Endothelial cell of umbilical vein (primary cell): ENCODE measurements at regions not wholly inside any gene's neighbourhood (a gene's known extent, or its start where the extent isn't known, plus 50 kb on each side); places are given as distances from the start of the nearest gene placed in this dataset.

Source experiments
- EZH2 ChIP-seq: IDR thresholded peaks from 2 replicates; pipeline ENCODE4 v1.6.1; 2012; ENCODE audit warnings: borderline replicate concordance, low read depth, mild to moderate bottlenecking, moderate library complexity, low read length, inconsistent platforms; ENCODE audit not compliant: severe bottlenecking
- POLR2A ChIP-seq: IDR thresholded peaks from 2 replicates; pipeline ENCODE4 v1.6.1; 2012; ENCODE audit warnings: low read depth, mild to moderate bottlenecking, control low read depth, low read length
- TF ChIP-seq, protein P1 (sequence below), 2 donors: IDR thresholded peaks; 1 replicate in 1 of 2; 2 replicates in 1 of 2; pipeline ENCODE4 v1.5.1; 2011; ENCODE audit warnings: low read length in 2 of 2, mild to moderate bottlenecking in 2 of 2, moderate library complexity in 2 of 2, control low read depth in 1 of 2, inconsistent platforms in 1 of 2, low read depth in 1 of 2; ENCODE audit not compliant: insufficient read depth in 1 of 2; ENCODE audit errors: extremely low read depth in 1 of 2
- TF ChIP-seq, protein P2 (sequence below): IDR thresholded peaks from 2 replicates; pipeline ENCODE4 v1.6.1; 2011; ENCODE audit not compliant: insufficient read depth, insufficient read length

DNA sequence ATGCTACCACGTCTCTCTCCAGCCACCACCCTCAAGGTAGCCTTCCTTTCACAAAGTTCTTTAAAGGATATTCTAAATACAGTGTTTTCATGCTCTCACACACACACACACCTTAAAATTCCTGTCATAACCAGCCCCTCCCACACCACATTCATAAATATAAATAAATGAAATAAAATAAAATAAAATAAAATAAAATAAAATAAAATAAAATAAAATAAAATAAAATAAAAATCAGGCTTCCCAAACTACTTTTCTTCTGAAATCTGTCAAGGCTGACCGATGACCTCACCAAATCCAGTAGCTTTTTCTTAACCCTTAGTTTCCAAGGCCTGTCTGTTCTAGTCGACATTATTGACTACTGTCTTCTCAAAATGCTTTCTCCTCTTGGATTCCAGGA, 378.4 kb downstream of the SEC23A start:
- TF ChIP-seq POLR2A (no peak), EZH2 (no peak)
- TF ChIP-seq, protein P1, sequence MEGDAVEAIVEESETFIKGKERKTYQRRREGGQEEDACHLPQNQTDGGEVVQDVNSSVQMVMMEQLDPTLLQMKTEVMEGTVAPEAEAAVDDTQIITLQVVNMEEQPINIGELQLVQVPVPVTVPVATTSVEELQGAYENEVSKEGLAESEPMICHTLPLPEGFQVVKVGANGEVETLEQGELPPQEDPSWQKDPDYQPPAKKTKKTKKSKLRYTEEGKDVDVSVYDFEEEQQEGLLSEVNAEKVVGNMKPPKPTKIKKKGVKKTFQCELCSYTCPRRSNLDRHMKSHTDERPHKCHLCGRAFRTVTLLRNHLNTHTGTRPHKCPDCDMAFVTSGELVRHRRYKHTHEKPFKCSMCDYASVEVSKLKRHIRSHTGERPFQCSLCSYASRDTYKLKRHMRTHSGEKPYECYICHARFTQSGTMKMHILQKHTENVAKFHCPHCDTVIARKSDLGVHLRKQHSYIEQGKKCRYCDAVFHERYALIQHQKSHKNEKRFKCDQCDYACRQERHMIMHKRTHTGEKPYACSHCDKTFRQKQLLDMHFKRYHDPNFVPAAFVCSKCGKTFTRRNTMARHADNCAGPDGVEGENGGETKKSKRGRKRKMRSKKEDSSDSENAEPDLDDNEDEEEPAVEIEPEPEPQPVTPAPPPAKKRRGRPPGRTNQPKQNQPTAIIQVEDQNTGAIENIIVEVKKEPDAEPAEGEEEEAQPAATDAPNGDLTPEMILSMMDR (IDR thresholded peaks at IDR 0.05; ENCODE audit: extremely low read depth in 1 of 2, insufficient read depth in 1 of 2, low read depth in 1 of 2, low read length in 2 of 2) = no peak
- TF ChIP-seq, protein P2, sequence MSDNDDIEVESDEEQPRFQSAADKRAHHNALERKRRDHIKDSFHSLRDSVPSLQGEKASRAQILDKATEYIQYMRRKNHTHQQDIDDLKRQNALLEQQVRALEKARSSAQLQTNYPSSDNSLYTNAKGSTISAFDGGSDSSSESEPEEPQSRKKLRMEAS = no peak
